Esophagus squamous epithelium (tissue), 5 donors: ENCODE measurements at regions not wholly inside any gene's neighbourhood (a gene's known extent, or its start where the extent isn't known, plus 50 kb on each side); places are given as distances from the start of the nearest gene placed in this dataset.

ENCODE experiments used
- DNase-seq: peaks from one replicate; lab custom pipeline; 2025; lab: John Stamatoyannopoulos, UW
- H3K27ac ChIP-seq, 4 donors: fragments of 200-600 bp; sonication (generic); one replicate each; pipeline ENCODE4 v1.5.1; 2016 to 2019; ENCODE audit warnings: mild to moderate bottlenecking in 1 of 4
- H3K27me3 ChIP-seq, 4 donors: fragments of 200-600 bp; sonication (generic); 1 replicate in 3 of 4; 2 replicates in 1 of 4; pipeline versions ENCODE4 v1.5.1 to v1.6.0; 2017 to 2021; ENCODE audit warnings: antibody characterized with exemption in 1 of 4
- H3K36me3 ChIP-seq, 3 donors: fragments of 200-600 bp; sonication (generic); one replicate each; pipeline ENCODE4 v1.5.1; 2016 to 2019
- H3K4me1 ChIP-seq, 3 donors: fragments of 200-600 bp; sonication (generic); one replicate each; pipeline ENCODE4 v1.5.1; 2017 to 2019
- H3K4me3 ChIP-seq, 4 donors: fragments of 200-600 bp; sonication (generic); 1 replicate in 3 of 4; 2 replicates in 1 of 4; pipeline ENCODE4 v1.5.1; 2016 to 2019; ENCODE audit warnings: mild to moderate bottlenecking in 2 of 4, moderate library complexity in 1 of 4
- H3K9me3 ChIP-seq, 3 donors: fragments of 200-600 bp; sonication (generic); one replicate each; pipeline ENCODE4 v1.5.1; 2016 to 2019
- POLR2A ChIP-seq, 4 donors: fragments of 450-650 bp; IDR thresholded peaks; one replicate each; pipeline ENCODE4 v1.6.1; 2017; ENCODE audit warnings: antibody characterized with exemption in 4 of 4, mild to moderate bottlenecking in 4 of 4, moderate library complexity in 3 of 4
- WGBS, 2 donors: methylation state at CpG; one replicate each; pipeline ENCODE4 v1.1.5; 2018; 5-methylcytosine and 5-hydroxymethylcytosine counted together
- intact Hi-C: fragments of 100-400 bp; cut with DNase I; formaldehyde crosslinking; loops from one replicate; pipeline ENCODE4 v1.15.0; 2022
- TF ChIP-seq, protein P1 (sequence below), 6 experiments: fragments of 450-650 bp in 4 of 6; fragments of 200-600 bp in 2 of 6; sonication (generic) in 2 of 6; IDR thresholded peaks; one replicate each; pipeline ENCODE4 v1.5.1; 2016 to 2019; ENCODE audit warnings: antibody characterized with exemption in 6 of 6, mild to moderate bottlenecking in 4 of 6, moderate library complexity in 4 of 6
- donor health status: DM: yes; HTN: yes; CAD: no.

DNA sequence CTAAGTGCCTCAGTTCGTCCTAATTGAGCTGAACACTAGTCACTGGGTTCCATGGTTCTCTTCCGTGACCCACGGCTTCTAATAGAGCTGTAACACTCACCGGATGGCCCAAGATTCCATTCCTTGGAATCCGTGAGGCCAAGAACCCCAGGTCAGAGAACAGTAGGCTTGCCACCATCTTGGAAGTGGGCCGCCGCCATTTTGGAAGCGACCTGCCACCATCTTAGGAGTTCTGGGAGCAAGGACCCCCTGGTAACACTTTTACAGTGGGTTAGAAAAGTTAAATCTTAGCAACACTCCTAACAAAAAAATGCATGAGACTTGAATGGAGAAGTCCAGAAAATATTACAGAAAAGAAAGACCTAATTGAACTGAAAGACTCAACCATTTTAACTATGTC, 84.5 kb downstream of the TMEM18 start:
- peaks cover 4 to 33% (median 5%) of the 10 kb centered on the region in 3 donors for H3K4me1 ChIP-seq
- intact Hi-C loops, result no loop called here
- TF ChIP-seq POLR2A (IDR thresholded peaks at IDR 0.05), result no peak
- TF ChIP-seq, protein P1, sequence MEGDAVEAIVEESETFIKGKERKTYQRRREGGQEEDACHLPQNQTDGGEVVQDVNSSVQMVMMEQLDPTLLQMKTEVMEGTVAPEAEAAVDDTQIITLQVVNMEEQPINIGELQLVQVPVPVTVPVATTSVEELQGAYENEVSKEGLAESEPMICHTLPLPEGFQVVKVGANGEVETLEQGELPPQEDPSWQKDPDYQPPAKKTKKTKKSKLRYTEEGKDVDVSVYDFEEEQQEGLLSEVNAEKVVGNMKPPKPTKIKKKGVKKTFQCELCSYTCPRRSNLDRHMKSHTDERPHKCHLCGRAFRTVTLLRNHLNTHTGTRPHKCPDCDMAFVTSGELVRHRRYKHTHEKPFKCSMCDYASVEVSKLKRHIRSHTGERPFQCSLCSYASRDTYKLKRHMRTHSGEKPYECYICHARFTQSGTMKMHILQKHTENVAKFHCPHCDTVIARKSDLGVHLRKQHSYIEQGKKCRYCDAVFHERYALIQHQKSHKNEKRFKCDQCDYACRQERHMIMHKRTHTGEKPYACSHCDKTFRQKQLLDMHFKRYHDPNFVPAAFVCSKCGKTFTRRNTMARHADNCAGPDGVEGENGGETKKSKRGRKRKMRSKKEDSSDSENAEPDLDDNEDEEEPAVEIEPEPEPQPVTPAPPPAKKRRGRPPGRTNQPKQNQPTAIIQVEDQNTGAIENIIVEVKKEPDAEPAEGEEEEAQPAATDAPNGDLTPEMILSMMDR (IDR thresholded peaks at IDR 0.05), result no peak
- no peak overlapping the region for H3K4me3 ChIP-seq
- no peaks in the 10 kb centered on the region for H3K36me3 ChIP-seq
- H3K27me3 ChIP-seq, result peaks cover 0 to 79% (median 0%) of the 10 kb centered on the region in 4 donors
- H3K9me3 ChIP-seq, result no peaks in the 10 kb centered on the region
- no peak for DNase-seq
- H3K27ac ChIP-seq, result no peak overlapping the region
- WGBS, 2 donors, result 91 to 95% methylated on average over 6 to 7 of the region's 8 CpGs

DNA sequence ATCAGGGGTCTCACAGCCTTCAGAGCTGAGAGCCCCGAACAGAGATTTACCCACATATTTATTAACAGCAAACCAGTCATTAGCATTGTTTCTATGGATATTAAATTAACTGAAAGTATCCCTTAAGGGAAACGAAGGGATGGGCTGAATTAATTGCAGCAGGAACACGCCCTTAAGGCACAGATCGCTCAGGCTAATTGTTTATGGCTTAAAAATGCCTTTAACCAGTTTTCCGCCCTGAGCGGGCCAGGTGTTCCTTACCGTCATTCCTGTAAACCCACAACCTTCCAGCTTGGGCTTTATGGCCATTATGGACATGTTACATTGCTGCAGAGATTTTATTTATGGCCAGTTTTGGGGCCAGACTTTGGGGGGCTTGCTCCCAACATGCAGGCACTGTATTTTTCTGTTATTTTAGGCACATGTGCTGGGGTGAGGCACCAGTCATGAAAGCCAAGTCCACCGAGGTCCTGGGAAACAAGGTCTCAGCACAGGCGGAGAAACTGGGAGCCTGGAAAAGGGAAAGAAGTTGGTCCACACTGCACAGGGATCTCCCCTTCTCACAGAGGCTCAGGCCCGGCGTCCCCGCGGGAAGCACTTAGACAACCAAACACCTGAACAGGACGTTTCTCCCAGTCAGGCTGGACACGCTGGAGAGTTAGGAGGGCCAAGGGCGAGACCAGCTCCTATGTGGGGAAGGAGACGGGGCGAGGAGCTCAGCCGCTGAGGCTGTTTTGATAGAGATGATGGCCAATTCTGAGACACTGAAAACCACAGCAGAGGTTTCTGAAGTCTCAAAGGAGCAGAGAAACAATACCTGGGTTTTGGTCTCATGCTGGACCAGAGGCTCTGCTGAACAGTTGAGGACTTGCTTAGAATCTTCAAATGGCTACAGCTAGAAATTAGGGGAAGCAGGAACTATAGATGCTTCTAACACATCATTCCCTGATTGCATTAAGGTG, 86.7 kb downstream of the TMEM18 start:
- no peaks in the 10 kb centered on the region for H3K36me3 ChIP-seq
- WGBS, 2 donors, result 57 to 73% methylated on average over 16 to 19 of the region's 19 CpGs
- intact Hi-C loops, result no loop called here
- peaks cover 0 to 68% (median 0%) of the 10 kb centered on the region in 4 donors for H3K27me3 ChIP-seq
- TF ChIP-seq POLR2A (IDR thresholded peaks at IDR 0.05), result no peak
- TF ChIP-seq, protein P1 (IDR thresholded peaks at IDR 0.05), result no peak
- H3K4me1 ChIP-seq, result peaks cover 12 to 54% (median 16%) of the 10 kb centered on the region in 3 donors
- DNase-seq, result no peak
- peak overlapping the region; percentile 8 to 75 (median 62) for H3K27ac ChIP-seq
- H3K9me3 ChIP-seq, result no peaks in the 10 kb centered on the region
- H3K4me3 ChIP-seq, result no peak overlapping the region

DNA sequence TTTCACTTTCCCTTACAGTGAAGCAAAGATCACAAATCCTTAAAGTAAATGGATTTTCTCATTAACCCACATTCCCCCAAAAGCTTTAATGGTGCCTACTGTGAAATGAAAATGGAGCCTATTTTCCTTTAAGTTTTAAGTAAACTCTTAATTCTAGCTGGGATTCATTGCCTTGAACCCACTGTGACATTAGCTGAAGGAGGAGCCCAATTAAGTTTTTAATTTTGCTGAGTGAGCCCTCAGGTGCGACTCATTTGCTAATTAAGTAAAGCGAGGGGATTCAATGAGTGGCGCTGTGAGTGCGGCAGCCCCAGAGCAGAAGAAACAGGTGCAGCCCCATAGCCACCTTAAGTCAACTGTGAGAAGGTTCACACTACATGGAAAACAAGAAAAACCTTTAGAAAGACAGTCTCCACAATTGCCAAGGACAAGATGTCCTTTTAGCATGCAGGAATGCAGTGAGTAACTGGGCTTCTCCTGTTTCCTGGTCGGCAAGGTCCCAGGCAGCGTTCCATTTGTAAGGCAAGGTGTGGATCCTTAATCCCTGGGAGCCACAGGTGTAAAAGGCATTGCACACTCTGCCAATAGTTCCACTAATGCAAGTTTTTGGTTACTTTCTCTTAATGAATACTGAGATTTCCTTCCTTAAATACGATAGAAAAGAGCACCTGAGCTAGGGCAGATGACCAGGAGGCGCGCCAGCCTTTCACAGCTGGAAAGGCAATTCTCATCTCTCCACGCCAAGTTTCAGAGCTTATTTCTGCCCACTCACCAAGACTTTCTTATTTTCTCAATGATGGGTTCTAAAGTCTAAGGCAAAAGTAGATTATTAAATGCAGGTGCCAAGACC, 87.7 kb downstream of the TMEM18 start:
- H3K9me3 ChIP-seq, result no peaks in the 10 kb centered on the region
- peaks cover 12 to 55% (median 16%) of the 10 kb centered on the region in 3 donors for H3K4me1 ChIP-seq
- WGBS, 2 donors, result 35 to 46% methylated on average over 8 to 10 of the region's 10 CpGs
- DNase-seq, result no peak
- no peak for TF ChIP-seq POLR2A (IDR thresholded peaks at IDR 0.05)
- TF ChIP-seq, protein P1 (IDR thresholded peaks at IDR 0.05), result no peak
- peaks cover 0 to 68% (median 0%) of the 10 kb centered on the region in 4 donors for H3K27me3 ChIP-seq
- no peak overlapping the region for H3K4me3 ChIP-seq
- intact Hi-C loops, result no loop called here
- no peaks in the 10 kb centered on the region for H3K36me3 ChIP-seq
- peak overlapping the region; percentile 8 to 75 (median 62) for H3K27ac ChIP-seq

DNA sequence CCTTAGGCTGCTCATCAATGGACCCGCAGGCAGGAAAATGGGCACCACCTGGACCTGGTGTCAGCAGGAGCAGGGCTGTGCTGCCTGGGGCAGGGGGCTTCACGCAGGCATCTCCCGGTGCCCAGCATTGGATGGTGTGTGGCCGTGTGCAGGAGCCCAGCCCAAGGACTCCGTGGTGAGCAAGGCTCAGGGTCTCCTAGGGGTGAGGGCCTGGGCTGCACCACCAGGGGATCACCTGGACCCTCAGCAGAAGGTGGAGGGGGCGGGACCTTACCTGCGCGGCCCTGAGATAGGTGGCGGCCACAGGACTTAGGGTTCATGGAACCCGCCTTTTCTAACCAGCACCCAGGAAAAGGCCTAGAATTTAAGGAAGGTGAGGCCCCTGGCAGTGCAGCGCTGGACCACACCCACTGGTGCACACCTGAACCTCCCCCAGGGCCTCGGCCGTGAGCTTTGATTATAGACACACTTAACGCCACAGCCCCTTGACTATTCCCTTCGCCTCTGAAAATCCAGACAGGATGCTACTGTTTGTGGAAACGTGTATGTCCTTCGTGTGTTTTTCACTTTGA, 89.0 kb downstream of the TMEM18 start:
- TF ChIP-seq POLR2A (IDR thresholded peaks at IDR 0.05), result no peak
- TF ChIP-seq, protein P1 (IDR thresholded peaks at IDR 0.05), result no peak
- WGBS, 2 donors, result 89 to 92% methylated on average over 11 of the region's 17 CpGs
- H3K4me1 ChIP-seq, result peaks cover 12 to 55% (median 16%) of the 10 kb centered on the region in 3 donors
- peaks cover 0 to 62% (median 0%) of the 10 kb centered on the region in 4 donors for H3K27me3 ChIP-seq
- peak overlapping the region in 1 of 4 donors; percentile 36 for H3K27ac ChIP-seq
- intact Hi-C loops, result no loop called here
- H3K4me3 ChIP-seq, result no peak overlapping the region
- no peaks in the 10 kb centered on the region for H3K36me3 ChIP-seq
- H3K9me3 ChIP-seq, result no peaks in the 10 kb centered on the region
- no peak for DNase-seq
